ENCODE measurements at regions not wholly inside any gene's neighbourhood (a gene's known extent, or its start where the extent isn't known, plus 50 kb on each side); places are given as distances from the start of the nearest gene placed in this dataset.

DNA sequence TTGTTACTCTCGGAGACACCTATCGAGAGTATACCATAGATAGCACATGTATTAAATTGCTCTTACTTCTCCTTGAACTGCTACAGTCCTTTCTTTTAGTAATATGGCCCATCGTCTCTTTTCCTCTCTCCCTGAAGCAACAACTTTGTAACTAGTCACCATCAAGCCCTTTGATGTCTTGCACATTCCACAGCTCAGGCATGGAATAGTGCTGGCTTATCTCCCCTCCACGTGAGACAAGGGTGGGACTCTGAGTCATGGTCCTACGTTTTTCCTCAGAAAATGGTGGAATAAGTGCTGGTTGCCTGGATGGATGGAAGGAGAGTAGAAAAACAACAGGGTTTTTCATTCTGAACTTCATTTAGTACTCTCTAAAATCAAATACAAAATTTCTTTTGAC, 163.3 kb upstream of the MBNL1 start:
- TF ChIP-seq PRRX2 (CRISPR knock-in tag; IDR thresholded peaks at IDR 0.05): no peak
- TF ChIP-seq, protein P1, sequence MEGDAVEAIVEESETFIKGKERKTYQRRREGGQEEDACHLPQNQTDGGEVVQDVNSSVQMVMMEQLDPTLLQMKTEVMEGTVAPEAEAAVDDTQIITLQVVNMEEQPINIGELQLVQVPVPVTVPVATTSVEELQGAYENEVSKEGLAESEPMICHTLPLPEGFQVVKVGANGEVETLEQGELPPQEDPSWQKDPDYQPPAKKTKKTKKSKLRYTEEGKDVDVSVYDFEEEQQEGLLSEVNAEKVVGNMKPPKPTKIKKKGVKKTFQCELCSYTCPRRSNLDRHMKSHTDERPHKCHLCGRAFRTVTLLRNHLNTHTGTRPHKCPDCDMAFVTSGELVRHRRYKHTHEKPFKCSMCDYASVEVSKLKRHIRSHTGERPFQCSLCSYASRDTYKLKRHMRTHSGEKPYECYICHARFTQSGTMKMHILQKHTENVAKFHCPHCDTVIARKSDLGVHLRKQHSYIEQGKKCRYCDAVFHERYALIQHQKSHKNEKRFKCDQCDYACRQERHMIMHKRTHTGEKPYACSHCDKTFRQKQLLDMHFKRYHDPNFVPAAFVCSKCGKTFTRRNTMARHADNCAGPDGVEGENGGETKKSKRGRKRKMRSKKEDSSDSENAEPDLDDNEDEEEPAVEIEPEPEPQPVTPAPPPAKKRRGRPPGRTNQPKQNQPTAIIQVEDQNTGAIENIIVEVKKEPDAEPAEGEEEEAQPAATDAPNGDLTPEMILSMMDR (IDR thresholded peaks at IDR 0.05): no peak
- no peak for TF ChIP-seq CREB1 (CRISPR knock-in tag; IDR thresholded peaks at IDR 0.05)
- no peak for TF ChIP-seq JUN (CRISPR knock-in tag; IDR thresholded peaks at IDR 0.05)
- TF ChIP-seq TCF7 (CRISPR knock-in tag; IDR thresholded peaks at IDR 0.05; ENCODE audit: low read depth): no peak
- TF ChIP-seq, protein P2, sequence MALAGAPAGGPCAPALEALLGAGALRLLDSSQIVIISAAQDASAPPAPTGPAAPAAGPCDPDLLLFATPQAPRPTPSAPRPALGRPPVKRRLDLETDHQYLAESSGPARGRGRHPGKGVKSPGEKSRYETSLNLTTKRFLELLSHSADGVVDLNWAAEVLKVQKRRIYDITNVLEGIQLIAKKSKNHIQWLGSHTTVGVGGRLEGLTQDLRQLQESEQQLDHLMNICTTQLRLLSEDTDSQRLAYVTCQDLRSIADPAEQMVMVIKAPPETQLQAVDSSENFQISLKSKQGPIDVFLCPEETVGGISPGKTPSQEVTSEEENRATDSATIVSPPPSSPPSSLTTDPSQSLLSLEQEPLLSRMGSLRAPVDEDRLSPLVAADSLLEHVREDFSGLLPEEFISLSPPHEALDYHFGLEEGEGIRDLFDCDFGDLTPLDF (CRISPR knock-in tag; IDR thresholded peaks at IDR 0.05): no peak
- TF ChIP-seq, protein P3, sequence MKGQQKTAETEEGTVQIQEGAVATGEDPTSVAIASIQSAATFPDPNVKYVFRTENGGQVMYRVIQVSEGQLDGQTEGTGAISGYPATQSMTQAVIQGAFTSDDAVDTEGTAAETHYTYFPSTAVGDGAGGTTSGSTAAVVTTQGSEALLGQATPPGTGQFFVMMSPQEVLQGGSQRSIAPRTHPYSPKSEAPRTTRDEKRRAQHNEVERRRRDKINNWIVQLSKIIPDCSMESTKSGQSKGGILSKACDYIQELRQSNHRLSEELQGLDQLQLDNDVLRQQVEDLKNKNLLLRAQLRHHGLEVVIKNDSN (CRISPR knock-in tag; IDR thresholded peaks at IDR 0.05): no peak
- TF ChIP-seq ZNF138 (CRISPR knock-in tag; conservative IDR thresholded peaks at IDR 0.05): no peak
